Pancreas (tissue), 10 donors: ENCODE measurements at regions not wholly inside any gene's neighbourhood (a gene's known extent, or its start where the extent isn't known, plus 50 kb on each side); places are given as distances from the start of the nearest gene placed in this dataset.

Experiments used
- ATAC-seq, 4 donors: fragments of 200-7000 bp; cut with Tn5 transposase; one replicate each; pipeline versions ENCODE4 v1.8.0 to v1.9.1; 2020; ENCODE audit warnings: mild to moderate bottlenecking in 4 of 4, moderate library complexity in 4 of 4
- DNase-seq, 6 donors: peaks; one replicate each; pipeline ENCODE4 v3.0.0-alpha.2; 2020
- FAIRE-seq: peaks from 2 replicates; lab custom pipeline; 2012; peaks lifted over from hg19 to GRCh38; lab: Jason Lieb, UNC
- H3K27ac ChIP-seq, 4 donors: fragments of 200-600 bp; sonication (generic); 1 replicate in 3 of 4; 2 replicates in 1 of 4; pipeline versions ENCODE4 v1.5.0 to v1.8.0; 2020
- H3K27me3 ChIP-seq, 4 donors: fragments of 200-600 bp; one replicate each; pipeline ENCODE4 v1.8.0; 2021
- H3K36me3 ChIP-seq, 3 donors: fragments of 200-600 bp; sonication (generic) in 1 of 3; one replicate each; pipeline versions ENCODE4 v1.5.0 to v1.8.0; 2020 to 2021
- H3K4me1 ChIP-seq, 3 donors: fragments of 200-600 bp; one replicate each; pipeline ENCODE4 v1.8.0; 2021
- H3K4me3 ChIP-seq, 4 donors: fragments of 200-600 bp; sonication (generic) in 2 of 4; one replicate each; pipeline versions ENCODE4 v1.5.0 to v1.8.0; 2020 to 2021
- H3K9me3 ChIP-seq, 4 donors: fragments of 200-600 bp; one replicate each; pipeline ENCODE4 v1.8.0; 2021
- CTCF ChIP-seq, 4 donors: fragments of 200-600 bp; sonication (generic) in 3 of 4; IDR thresholded peaks; one replicate each; pipeline versions ENCODE4 v1.5.0 to v1.8.0; 2021; ENCODE audit warnings: antibody characterized with exemption in 4 of 4
- WGBS, 2 donors: extraction: QIAGEN DNeasy Blood & Tissue Kit; methylation state at CpG; one replicate each; pipeline ENCODE4 v1.1.7; 2013; 5-methylcytosine and 5-hydroxymethylcytosine counted together
- intact Hi-C, 3 donors: fragments of 100-400 bp; cut with DNase I; formaldehyde crosslinking; loops; one replicate each; pipeline versions ENCODE4 v1.11.1 to v1.14.2; 2022
- donor health status: healthy with polysubstance abuse.
- donor health status: DM: no; HTN: no; CAD: no; lungs with moderate emphysema.
- donor health status: DM: no; HTN: no; CAD: no.
- donor health status: control.
- donor health status: control.
- donor health status: Bipolar disorder and iron deficiency.
- donor health status: DM: yes; HTN: yes; CAD: no.
- donor health status: DM: no; HTN: no; CAD: no.
- donor health status: DM: no; HTN: no; CAD: no.
- donor health status: DM: yes; HTN: yes; CAD: no.

DNA sequence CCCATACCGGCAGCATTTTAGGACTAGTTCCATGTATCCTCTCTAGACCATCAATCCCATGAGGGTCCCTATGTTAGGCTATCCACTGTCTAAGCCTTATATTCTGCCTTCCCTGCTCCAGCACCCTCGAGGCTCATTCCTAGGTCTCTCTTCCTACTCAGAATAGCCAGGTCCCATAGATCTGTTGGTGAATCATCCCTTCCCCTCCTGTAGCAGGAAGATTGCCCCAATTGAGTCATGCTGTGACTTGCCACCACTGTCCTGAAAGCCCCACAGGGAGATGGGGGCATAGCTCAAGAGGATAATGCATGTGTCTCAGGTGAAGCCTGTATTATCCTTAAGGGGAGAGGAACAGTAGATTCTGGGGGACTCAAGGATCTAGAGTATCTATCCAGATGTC, 143.1 kb upstream of the MOCS1 start:
- WGBS, 2 donors: 81 to 83% methylated on average over 2 of the region's 2 CpGs
- TF ChIP-seq CTCF (IDR thresholded peaks at IDR 0.05): no peak
- DNase-seq: no peak
- Histone ChIP-seq H3K9me3 (no peaks in the 10 kb centered on the region), H3K27ac (no peak overlapping the region), H3K36me3 (no peaks in the 10 kb centered on the region), H3K27me3 (no peaks in the 10 kb centered on the region), H3K4me3 (no peak overlapping the region), H3K4me1 (no peaks in the 10 kb centered on the region)
- intact Hi-C loops: no loop called here
- no peak for FAIRE-seq
- ATAC-seq: no peak

- no peak overlapping the region for H3K4me3 ChIP-seq
- no peaks in the 10 kb centered on the region for H3K9me3 ChIP-seq
- no peak overlapping the region for H3K27ac ChIP-seq
- H3K27me3 ChIP-seq: no peaks in the 10 kb centered on the region
- intact Hi-C loops: no loop called here
- WGBS, 2 donors: 63 to 94% methylated on average over 1 of the region's 1 CpG
- H3K36me3 ChIP-seq: no peaks in the 10 kb centered on the region
- TF ChIP-seq CTCF (IDR thresholded peaks at IDR 0.05): no peak
- no peaks in the 10 kb centered on the region for H3K4me1 ChIP-seq
- ATAC-seq: no peak
- no peak for DNase-seq
- no peak for FAIRE-seq
Measured at GRCh38 chr6:40075056-40075590, 140.9 kb upstream of the MOCS1 start.

GRCh38 chr6:40074306-40075055, 140.2 kb upstream of the MOCS1 start:
- DNase-seq: no peak
- Histone ChIP-seq H3K27me3 (no peaks in the 10 kb centered on the region), H3K9me3 (peaks cover 0 to under 1% (median 0%) of the 10 kb centered on the region in 4 donors), H3K4me3 (no peak overlapping the region), H3K4me1 (no peaks in the 10 kb centered on the region), H3K27ac (no peak overlapping the region), H3K36me3 (no peaks in the 10 kb centered on the region)
- FAIRE-seq: no peak
- ATAC-seq: peak in 1 of 4 donors; percentile 56
- WGBS, 2 donors: 82 to 91% methylated on average over 8 of the region's 8 CpGs
- TF ChIP-seq CTCF (IDR thresholded peaks at IDR 0.05): no peak
- intact Hi-C loops: no loop called here

- no peaks in the 10 kb centered on the region for H3K27me3 ChIP-seq
- intact Hi-C loops: no loop called here
- no peak for FAIRE-seq
- no peaks in the 10 kb centered on the region for H3K36me3 ChIP-seq
- H3K4me3 ChIP-seq: no peak overlapping the region
- no peaks in the 10 kb centered on the region for H3K4me1 ChIP-seq
- H3K9me3 ChIP-seq: peaks cover 0 to 5% (median 0%) of the 10 kb centered on the region in 4 donors
- no peak overlapping the region for H3K27ac ChIP-seq
- DNase-seq: peak in 1 of 6 donors; percentile 13
- no peak for ATAC-seq
- no peak for TF ChIP-seq CTCF (IDR thresholded peaks at IDR 0.05)
Measured at GRCh38 chr6:40066372-40066771, 132.1 kb upstream of the MOCS1 start.

GRCh38 chr6:40056865-40057264, 122.6 kb upstream of the MOCS1 start:
- WGBS, 2 donors: 82 to 93% methylated on average over 1 of the region's 1 CpG
- no peak overlapping the region for H3K4me3 ChIP-seq
- no peak for TF ChIP-seq CTCF (IDR thresholded peaks at IDR 0.05)
- DNase-seq (no peak), ATAC-seq (no peak), FAIRE-seq (no peak)
- intact Hi-C loops: no loop called here
- H3K36me3 ChIP-seq: no peaks in the 10 kb centered on the region
- H3K9me3 ChIP-seq: no peaks in the 10 kb centered on the region
- no peaks in the 10 kb centered on the region for H3K27me3 ChIP-seq
- no peak overlapping the region for H3K27ac ChIP-seq
- no peaks in the 10 kb centered on the region for H3K4me1 ChIP-seq
